GM12874 (cell line): ENCODE measurements at regions not wholly inside any gene's neighbourhood (a gene's known extent, or its start where the extent isn't known, plus 50 kb on each side); places are given as distances from the start of the nearest gene placed in this dataset.

Source experiments
- TF ChIP-seq, protein P1 (sequence below): IDR thresholded peaks from 2 replicates; pipeline ENCODE4 v1.5.1; 2011; ENCODE audit warnings: low read depth, mild to moderate bottlenecking, control low read depth, low read length, moderate library complexity; ENCODE audit not compliant: insufficient read depth

DNA sequence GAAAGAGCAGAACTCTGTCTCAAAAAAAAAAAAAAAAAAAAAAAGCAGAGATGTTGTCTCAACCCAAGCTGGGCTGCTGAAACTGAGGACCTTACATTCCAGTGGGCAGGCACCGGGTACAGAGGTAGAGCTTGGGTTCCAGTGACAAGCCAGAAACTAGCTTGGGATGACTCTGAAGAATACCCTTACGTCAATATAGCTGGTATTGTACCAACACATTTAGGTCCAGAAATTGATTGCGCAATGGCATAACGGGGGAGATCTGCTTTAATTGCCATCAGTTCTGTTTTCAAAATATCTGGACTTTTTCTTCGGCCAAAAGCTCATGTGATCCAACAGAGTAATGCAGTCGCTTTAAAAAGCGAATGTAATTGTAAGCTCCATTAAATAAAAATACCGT is 103.1 kb upstream of the UBL3 start:
- TF ChIP-seq, protein P1, sequence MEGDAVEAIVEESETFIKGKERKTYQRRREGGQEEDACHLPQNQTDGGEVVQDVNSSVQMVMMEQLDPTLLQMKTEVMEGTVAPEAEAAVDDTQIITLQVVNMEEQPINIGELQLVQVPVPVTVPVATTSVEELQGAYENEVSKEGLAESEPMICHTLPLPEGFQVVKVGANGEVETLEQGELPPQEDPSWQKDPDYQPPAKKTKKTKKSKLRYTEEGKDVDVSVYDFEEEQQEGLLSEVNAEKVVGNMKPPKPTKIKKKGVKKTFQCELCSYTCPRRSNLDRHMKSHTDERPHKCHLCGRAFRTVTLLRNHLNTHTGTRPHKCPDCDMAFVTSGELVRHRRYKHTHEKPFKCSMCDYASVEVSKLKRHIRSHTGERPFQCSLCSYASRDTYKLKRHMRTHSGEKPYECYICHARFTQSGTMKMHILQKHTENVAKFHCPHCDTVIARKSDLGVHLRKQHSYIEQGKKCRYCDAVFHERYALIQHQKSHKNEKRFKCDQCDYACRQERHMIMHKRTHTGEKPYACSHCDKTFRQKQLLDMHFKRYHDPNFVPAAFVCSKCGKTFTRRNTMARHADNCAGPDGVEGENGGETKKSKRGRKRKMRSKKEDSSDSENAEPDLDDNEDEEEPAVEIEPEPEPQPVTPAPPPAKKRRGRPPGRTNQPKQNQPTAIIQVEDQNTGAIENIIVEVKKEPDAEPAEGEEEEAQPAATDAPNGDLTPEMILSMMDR, result no peak

DNA sequence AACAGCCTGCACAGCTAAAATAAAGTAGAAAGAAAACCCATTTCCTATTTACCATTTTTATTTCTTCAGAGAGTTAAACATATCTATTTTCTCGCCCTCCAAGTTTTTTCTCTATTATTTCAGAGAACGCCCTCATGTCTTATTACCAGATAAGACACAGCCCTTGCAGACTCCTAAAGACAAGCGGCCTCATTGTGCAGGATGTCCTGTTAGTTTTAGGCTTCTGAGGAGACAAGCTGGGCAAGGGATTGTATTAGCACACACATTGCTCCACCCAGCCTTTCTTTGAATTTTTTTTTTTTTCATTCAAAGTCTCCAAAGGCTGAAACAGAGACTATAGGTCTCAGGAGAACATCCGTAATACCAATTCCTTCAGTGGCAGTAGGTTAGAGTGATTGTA is 101.8 kb upstream of the UBL3 start:
- TF ChIP-seq, protein P1, result no peak

DNA sequence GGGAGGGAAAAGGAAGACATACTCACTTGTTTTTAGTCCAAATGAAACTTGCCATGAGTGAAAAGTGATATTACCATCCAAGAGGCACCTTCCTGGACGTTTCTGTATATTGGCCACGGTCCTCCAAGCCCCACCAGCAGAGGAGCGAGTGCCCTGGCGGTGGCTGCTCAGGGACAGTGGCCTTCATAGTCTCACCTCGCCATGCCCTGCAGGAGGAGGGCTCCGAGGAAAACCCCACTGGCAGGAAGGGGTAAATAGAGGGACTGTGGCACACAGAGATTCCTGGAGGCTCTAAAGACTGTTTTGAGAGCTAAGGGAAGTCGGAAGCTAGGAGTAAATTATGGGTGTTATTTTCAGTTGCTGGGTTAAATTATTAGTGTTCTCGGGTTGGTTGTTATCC is 98.4 kb upstream of the UBL3 start:
- TF ChIP-seq, protein P1, result no peak

DNA sequence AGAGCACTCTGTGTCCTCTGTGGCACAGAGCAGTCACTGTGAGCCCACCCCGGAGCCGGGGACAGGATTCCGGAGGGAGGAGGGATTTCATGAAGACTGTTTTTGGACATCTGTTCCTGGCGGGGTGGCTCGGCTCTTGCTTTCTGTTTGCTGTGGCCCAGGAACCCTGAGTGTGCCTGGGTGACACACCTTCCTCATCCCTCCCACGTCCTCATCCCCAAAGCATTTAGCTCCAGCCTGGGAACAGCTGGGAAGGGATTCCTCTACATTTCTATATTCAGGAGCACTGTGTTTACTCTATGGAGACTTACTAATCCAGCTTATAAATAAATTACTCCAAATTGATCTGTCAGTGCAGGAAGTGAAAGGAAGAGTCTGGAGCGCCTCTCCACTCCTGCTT is 97.8 kb upstream of the UBL3 start:
- TF ChIP-seq, protein P1, result no peak

DNA sequence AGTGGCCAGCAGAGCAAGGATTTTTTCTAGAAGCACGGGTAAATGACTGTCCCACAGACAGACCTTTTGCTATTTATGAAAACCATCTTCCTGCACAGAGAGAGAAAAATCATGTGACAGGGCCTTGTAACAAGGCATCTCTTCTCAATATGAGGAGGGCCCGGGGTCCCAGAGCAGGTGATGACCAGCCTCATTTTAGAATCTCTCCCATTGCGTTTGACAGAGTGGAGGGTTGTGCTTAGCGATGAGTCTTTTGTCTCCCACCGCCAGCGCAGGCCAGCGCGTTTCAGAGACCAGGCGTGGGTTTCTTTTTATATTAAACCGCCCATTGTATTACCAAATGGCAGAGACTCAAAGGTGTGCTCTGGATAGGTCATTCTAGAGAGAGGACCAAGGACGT is 97.4 kb upstream of the UBL3 start:
- TF ChIP-seq, protein P1, result no peak

DNA sequence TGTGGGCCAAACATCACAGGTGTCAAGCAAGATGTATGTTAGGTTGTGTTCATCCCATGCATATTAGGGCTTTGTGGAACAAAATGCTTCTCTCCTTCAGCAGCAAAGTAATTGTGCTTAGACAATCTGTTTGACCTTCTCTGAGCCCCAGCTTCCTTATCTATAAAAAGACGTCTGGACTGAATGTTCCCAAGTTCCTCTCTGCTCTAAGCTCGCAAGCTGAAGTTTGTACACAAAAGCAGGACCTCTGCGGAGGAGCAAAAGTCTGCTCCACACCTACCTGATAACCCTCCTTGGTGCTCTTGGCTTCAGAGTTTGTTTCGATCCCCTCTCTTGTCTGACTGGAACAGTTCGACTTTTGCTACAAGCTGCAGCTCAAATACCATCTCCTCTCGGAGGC is 95.7 kb upstream of the UBL3 start:
- TF ChIP-seq, protein P1, result no peak

DNA sequence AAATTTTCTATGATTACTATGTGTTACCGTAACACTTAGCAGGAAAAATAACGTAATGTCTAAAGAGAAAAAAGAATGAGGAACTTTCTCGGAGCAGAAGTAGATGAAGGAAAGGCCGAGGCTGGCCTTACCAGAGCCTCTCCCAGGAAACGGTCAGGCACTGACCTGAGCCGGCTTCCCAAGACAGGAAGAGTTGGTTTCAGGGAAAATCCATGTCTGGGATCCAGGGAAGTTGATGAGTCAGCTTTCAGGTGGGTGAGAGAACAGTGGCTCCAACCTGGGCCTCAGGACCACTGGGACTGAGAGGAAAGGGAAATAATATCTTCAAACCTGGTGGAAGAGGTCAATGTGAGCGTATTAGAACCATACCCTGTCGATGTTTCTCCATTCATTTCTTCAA is 93.3 kb upstream of the UBL3 start:
- TF ChIP-seq, protein P1, result no peak

DNA sequence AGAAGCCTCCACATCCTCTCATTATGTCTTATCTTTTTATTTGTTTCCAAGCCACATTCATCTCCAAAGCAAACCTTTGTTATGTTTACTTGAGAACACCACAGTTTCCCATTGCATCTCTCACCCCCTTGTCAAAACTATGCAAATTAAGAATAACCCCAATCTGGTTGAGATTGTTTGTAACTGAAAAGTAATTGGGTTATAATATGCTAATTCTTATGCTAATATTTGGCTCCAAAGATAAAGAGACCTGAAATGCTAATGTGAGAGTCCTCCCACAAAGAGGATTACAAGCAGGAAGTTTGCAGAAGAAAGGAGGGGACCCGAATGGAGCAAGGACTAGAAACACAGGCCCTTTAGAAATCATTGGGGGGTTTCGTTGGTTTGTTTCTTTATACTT is 92.9 kb upstream of the UBL3 start:
- TF ChIP-seq, protein P1, result no peak
